Osteoblast (primary cell): ENCODE measurements at regions not wholly inside any gene's neighbourhood (a gene's known extent, or its start where the extent isn't known, plus 50 kb on each side); places are given as distances from the start of the nearest gene placed in this dataset.

Source experiments
- DNase-seq: peaks from one replicate; pipeline ENCODE4 v3.0.0; 2011; ENCODE audit warnings: low spot score, mixed read lengths; ENCODE audit not compliant: insufficient read length; ENCODE audit errors: missing footprints
- H2AFZ ChIP-seq: 2 replicates; pipeline ENCODE4 v1.6.0; 2011; ENCODE audit warnings: mild to moderate bottlenecking, low read length
- H3K27ac ChIP-seq: 2 replicates; pipeline ENCODE4 v1.5.1; 2011; ENCODE audit warnings: mild to moderate bottlenecking, low read depth, low read length, moderate library complexity
- H3K27me3 ChIP-seq: 2 replicates; pipeline ENCODE4 v1.6.0; 2012; ENCODE audit warnings: mild to moderate bottlenecking, control low read depth, inconsistent platforms, low read length, moderate library complexity; ENCODE audit not compliant: insufficient read depth
- H3K36me3 ChIP-seq: 2 replicates; pipeline ENCODE4 v1.5.1; 2011; ENCODE audit warnings: mild to moderate bottlenecking, low read length, control low read depth, moderate library complexity; ENCODE audit not compliant: insufficient read depth
- H3K4me1 ChIP-seq: 2 replicates; pipeline ENCODE4 v1.5.1; 2011; ENCODE audit warnings: mild to moderate bottlenecking, low read length, control low read depth, moderate library complexity; ENCODE audit not compliant: insufficient read depth
- H3K4me2 ChIP-seq: 2 replicates; pipeline ENCODE4 v1.6.0; 2011; ENCODE audit warnings: mild to moderate bottlenecking, low read length; ENCODE audit not compliant: insufficient read depth
- H3K4me3 ChIP-seq: fragments of 200-600 bp; sonication (generic); 3 replicates; pipeline ENCODE4 v1.5.1; 2012; ENCODE audit warnings: mild to moderate bottlenecking, low read length, inconsistent platforms; ENCODE audit not compliant: insufficient read depth
- H3K79me2 ChIP-seq: 2 replicates; pipeline ENCODE4 v1.6.0; 2012; ENCODE audit warnings: mild to moderate bottlenecking, low read length, control low read depth, inconsistent platforms; ENCODE audit not compliant: insufficient read depth
- H3K9me3 ChIP-seq: 2 replicates; pipeline ENCODE4 v1.5.1; 2011; ENCODE audit warnings: low read depth, low read length, control low read depth
- H4K20me1 ChIP-seq: 2 replicates; pipeline ENCODE4 v1.6.0; 2012; ENCODE audit warnings: mild to moderate bottlenecking, low read length, control low read depth; ENCODE audit not compliant: insufficient read depth
- CTCF ChIP-seq: IDR thresholded peaks from 2 replicates; pipeline ENCODE4 v1.5.1; 2011; ENCODE audit warnings: mild to moderate bottlenecking, low read depth, low read length, moderate library complexity; ENCODE audit errors: extremely low read depth

- Histone ChIP-seq H3K4me3 (no peak overlapping the region), H3K79me2 (no peaks in the 10 kb centered on the region), H3K27me3 (no peaks in the 10 kb centered on the region), H3K4me1 (no peaks in the 10 kb centered on the region), H3K4me2 (no peak overlapping the region), H4K20me1 (no peaks in the 10 kb centered on the region), H2AFZ (no peak overlapping the region), H3K27ac (no peak overlapping the region), H3K36me3 (no peaks in the 10 kb centered on the region), H3K9me3 (no peaks in the 10 kb centered on the region)
- DNase-seq, result no peak
- no peak for TF ChIP-seq CTCF
Measured at GRCh38 chr5:17735761-17736160, 101.5 kb downstream of the TAF11L14 start.

- Histone ChIP-seq H3K4me3 (no peak overlapping the region), H3K36me3 (no peaks in the 10 kb centered on the region), H3K4me1 (no peaks in the 10 kb centered on the region), H3K27me3 (no peaks in the 10 kb centered on the region), H4K20me1 (no peaks in the 10 kb centered on the region), H3K79me2 (no peaks in the 10 kb centered on the region), H3K9me3 (no peaks in the 10 kb centered on the region), H3K4me2 (no peak overlapping the region), H3K27ac (no peak overlapping the region), H2AFZ (no peak overlapping the region)
- TF ChIP-seq CTCF, result no peak
- no peak for DNase-seq
Measured at GRCh38 chr5:17737092-17737491, 102.8 kb downstream of the TAF11L14 start.

GRCh38 chr5:17738446-17738845 lies 104.2 kb downstream of the TAF11L14 start:
- Histone ChIP-seq H3K79me2 (no peaks in the 10 kb centered on the region), H3K4me3 (no peak overlapping the region), H3K27me3 (no peaks in the 10 kb centered on the region), H2AFZ (no peak overlapping the region), H4K20me1 (no peaks in the 10 kb centered on the region), H3K27ac (no peak overlapping the region), H3K4me1 (peaks cover 4% of the 10 kb centered on the region), H3K4me2 (no peak overlapping the region), H3K36me3 (no peaks in the 10 kb centered on the region), H3K9me3 (no peaks in the 10 kb centered on the region)
- no peak for DNase-seq
- TF ChIP-seq CTCF, result no peak

- no peaks in the 10 kb centered on the region for H3K79me2 ChIP-seq
- H3K9me3 ChIP-seq, result no peaks in the 10 kb centered on the region
- peaks cover 6% of the 10 kb centered on the region for H3K4me1 ChIP-seq
- no peaks in the 10 kb centered on the region for H3K27me3 ChIP-seq
- no peak for TF ChIP-seq CTCF
- no peaks in the 10 kb centered on the region for H4K20me1 ChIP-seq
- H2AFZ ChIP-seq, result peak overlapping the region; percentile 56
- peak overlapping the region; percentile 54 for H3K4me2 ChIP-seq
- peak overlapping the region; percentile 59 for H3K4me3 ChIP-seq
- H3K27ac ChIP-seq, result peak overlapping the region; percentile 86
- no peaks in the 10 kb centered on the region for H3K36me3 ChIP-seq
- peak; percentile 49 for DNase-seq
Measured at GRCh38 chr5:17743580-17744435, 109.5 kb downstream of the TAF11L14 start.
